ENCODE measurements at regions not wholly inside any gene's neighbourhood (a gene's known extent, or its start where the extent isn't known, plus 50 kb on each side); places are given as distances from the start of the nearest gene placed in this dataset.

DNA sequence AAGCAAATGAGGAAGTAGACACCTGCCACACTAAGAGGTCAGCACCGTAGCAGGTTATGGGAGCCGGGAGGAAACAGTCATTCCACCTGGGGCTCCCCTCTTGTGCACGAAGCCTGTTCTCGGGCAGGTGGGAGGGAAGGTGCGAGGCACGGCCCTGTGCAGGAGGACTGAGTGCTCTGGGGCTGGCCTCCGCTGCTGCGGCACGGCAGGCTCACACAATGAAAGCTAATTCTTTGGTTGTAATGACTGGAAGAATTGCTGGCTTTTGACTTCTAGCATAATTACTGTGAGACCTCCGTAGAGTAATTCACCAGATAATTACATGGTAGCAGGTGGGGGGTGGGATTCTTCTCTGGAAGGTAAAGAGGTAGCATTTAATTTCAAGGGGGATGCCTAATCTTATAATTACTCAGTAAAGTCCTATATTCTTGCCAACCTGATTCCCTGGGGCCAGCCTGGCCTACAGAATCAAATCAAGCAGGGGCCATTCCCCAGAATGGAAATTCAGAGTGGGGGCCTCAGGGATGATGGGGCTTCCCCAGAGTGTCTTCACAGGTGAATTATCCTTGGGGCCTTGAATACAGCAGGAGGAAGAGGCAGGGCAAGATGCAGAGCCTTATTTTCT is 129.1 kb downstream of the TPRA1 start:
- TF ChIP-seq, protein P1, sequence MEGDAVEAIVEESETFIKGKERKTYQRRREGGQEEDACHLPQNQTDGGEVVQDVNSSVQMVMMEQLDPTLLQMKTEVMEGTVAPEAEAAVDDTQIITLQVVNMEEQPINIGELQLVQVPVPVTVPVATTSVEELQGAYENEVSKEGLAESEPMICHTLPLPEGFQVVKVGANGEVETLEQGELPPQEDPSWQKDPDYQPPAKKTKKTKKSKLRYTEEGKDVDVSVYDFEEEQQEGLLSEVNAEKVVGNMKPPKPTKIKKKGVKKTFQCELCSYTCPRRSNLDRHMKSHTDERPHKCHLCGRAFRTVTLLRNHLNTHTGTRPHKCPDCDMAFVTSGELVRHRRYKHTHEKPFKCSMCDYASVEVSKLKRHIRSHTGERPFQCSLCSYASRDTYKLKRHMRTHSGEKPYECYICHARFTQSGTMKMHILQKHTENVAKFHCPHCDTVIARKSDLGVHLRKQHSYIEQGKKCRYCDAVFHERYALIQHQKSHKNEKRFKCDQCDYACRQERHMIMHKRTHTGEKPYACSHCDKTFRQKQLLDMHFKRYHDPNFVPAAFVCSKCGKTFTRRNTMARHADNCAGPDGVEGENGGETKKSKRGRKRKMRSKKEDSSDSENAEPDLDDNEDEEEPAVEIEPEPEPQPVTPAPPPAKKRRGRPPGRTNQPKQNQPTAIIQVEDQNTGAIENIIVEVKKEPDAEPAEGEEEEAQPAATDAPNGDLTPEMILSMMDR (IDR thresholded peaks at IDR 0.05): no peak
- no peak for TF ChIP-seq POLR2A (IDR thresholded peaks at IDR 0.05)
